Tibial nerve (tissue), 4 donors: ENCODE measurements at regions not wholly inside any gene's neighbourhood (a gene's known extent, or its start where the extent isn't known, plus 50 kb on each side); places are given as distances from the start of the nearest gene placed in this dataset.

Source experiments
- EP300 ChIP-seq, 2 donors: sonication (generic); formaldehyde crosslinking; IDR thresholded peaks; one replicate each; pipeline ENCODE4 v1.6.1; 2017; ENCODE audit warnings: antibody characterized with exemption in 2 of 2, mild to moderate bottlenecking in 1 of 2
- POLR2A ChIP-seq, 2 donors: fragments of 450-650 bp; IDR thresholded peaks; one replicate each; pipeline ENCODE4 v1.6.1; 2017; ENCODE audit warnings: antibody characterized with exemption in 2 of 2, mild to moderate bottlenecking in 2 of 2, moderate library complexity in 2 of 2
- TF ChIP-seq, protein P1 (sequence below), 5 experiments: fragments of 200-600 bp in 3 of 5; fragments of 450-650 bp in 2 of 5; sonication (generic) in 3 of 5; IDR thresholded peaks; one replicate each; pipeline ENCODE4 v1.5.1; 2016 to 2019; ENCODE audit warnings: antibody characterized with exemption in 5 of 5, mild to moderate bottlenecking in 3 of 5, moderate library complexity in 2 of 5

DNA sequence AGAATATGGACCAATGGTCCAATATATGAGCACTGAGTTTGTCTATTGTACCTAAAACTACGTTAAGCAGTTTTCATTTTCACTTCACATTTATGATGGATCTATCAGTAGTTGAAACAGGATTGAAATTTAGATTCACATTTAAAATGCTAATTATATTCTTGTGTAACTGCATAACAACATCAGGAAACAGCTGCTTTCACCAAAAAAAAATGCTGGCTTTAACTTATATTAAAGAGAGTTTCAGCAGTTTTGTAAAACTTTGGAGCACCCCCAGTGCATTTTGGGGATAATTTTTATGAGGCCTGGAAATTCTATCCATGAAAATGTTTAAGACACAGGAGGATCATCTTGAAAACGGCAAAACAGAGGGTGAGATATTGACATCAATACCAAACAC lies 142.8 kb upstream of the ROBO2 start:
- TF ChIP-seq, protein P1, sequence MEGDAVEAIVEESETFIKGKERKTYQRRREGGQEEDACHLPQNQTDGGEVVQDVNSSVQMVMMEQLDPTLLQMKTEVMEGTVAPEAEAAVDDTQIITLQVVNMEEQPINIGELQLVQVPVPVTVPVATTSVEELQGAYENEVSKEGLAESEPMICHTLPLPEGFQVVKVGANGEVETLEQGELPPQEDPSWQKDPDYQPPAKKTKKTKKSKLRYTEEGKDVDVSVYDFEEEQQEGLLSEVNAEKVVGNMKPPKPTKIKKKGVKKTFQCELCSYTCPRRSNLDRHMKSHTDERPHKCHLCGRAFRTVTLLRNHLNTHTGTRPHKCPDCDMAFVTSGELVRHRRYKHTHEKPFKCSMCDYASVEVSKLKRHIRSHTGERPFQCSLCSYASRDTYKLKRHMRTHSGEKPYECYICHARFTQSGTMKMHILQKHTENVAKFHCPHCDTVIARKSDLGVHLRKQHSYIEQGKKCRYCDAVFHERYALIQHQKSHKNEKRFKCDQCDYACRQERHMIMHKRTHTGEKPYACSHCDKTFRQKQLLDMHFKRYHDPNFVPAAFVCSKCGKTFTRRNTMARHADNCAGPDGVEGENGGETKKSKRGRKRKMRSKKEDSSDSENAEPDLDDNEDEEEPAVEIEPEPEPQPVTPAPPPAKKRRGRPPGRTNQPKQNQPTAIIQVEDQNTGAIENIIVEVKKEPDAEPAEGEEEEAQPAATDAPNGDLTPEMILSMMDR (IDR thresholded peaks at IDR 0.05), result no peak
- TF ChIP-seq POLR2A (IDR thresholded peaks at IDR 0.05), result no peak
- no peak for TF ChIP-seq EP300 (IDR thresholded peaks at IDR 0.05)
